Neural progenitor cell (in vitro differentiated cells): ENCODE measurements at regions not wholly inside any gene's neighbourhood (a gene's known extent, or its start where the extent isn't known, plus 50 kb on each side); places are given as distances from the start of the nearest gene placed in this dataset.

ENCODE experiments used
- CTCF ChIP-seq: fragments of 200-600 bp; sonication (generic); IDR thresholded peaks from 2 replicates; pipeline ENCODE4 v1.5.1; 2017; ENCODE audit warnings: antibody characterized with exemption, mild to moderate bottlenecking
- EZH2 ChIP-seq: fragments of 200-600 bp; sonication (generic); IDR thresholded peaks from 2 replicates; pipeline ENCODE4 v1.6.1; 2017; ENCODE audit warnings: antibody characterized with exemption, mild to moderate bottlenecking, moderate library complexity
- EZH2phosphoT487 ChIP-seq: fragments of 200-600 bp; sonication (generic); IDR thresholded peaks from 2 replicates; pipeline ENCODE4 v1.6.1; 2017; ENCODE audit warnings: antibody characterized with exemption

- TF ChIP-seq CTCF (no peak), EZH2 (no peak), EZH2phosphoT487 (no peak)
Measured at GRCh38 chr15:31510057-31510456, 183.4 kb downstream of the KLF13 start.
